ENCODE measurements at regions not wholly inside any gene's neighbourhood (a gene's known extent, or its start where the extent isn't known, plus 50 kb on each side); places are given as distances from the start of the nearest gene placed in this dataset.

- no peak for TF ChIP-seq POLR2A (IDR thresholded peaks at IDR 0.05; ENCODE audit: low read length)
- TF ChIP-seq, protein P1, sequence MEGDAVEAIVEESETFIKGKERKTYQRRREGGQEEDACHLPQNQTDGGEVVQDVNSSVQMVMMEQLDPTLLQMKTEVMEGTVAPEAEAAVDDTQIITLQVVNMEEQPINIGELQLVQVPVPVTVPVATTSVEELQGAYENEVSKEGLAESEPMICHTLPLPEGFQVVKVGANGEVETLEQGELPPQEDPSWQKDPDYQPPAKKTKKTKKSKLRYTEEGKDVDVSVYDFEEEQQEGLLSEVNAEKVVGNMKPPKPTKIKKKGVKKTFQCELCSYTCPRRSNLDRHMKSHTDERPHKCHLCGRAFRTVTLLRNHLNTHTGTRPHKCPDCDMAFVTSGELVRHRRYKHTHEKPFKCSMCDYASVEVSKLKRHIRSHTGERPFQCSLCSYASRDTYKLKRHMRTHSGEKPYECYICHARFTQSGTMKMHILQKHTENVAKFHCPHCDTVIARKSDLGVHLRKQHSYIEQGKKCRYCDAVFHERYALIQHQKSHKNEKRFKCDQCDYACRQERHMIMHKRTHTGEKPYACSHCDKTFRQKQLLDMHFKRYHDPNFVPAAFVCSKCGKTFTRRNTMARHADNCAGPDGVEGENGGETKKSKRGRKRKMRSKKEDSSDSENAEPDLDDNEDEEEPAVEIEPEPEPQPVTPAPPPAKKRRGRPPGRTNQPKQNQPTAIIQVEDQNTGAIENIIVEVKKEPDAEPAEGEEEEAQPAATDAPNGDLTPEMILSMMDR (IDR thresholded peaks at IDR 0.05) = no peak
- no peak for TF ChIP-seq SMC3 (IDR thresholded peaks at IDR 0.05)
- no peak for TF ChIP-seq MAX (IDR thresholded peaks at IDR 0.05)
- TF ChIP-seq ESRRA (IDR thresholded peaks at IDR 0.05; ENCODE audit: borderline replicate concordance, low read length) = no peak
- no peak for TF ChIP-seq EP300 (IDR thresholded peaks at IDR 0.05)
- TF ChIP-seq KDM5A (IDR thresholded peaks at IDR 0.05) = no peak
Measured at GRCh38 chr6:66051812-66052211, 344.8 kb upstream of the EYS start.

Measured in A549 (cell line).